ENCODE measurements at regions not wholly inside any gene's neighbourhood (a gene's known extent, or its start where the extent isn't known, plus 50 kb on each side); places are given as distances from the start of the nearest gene placed in this dataset.

DNA sequence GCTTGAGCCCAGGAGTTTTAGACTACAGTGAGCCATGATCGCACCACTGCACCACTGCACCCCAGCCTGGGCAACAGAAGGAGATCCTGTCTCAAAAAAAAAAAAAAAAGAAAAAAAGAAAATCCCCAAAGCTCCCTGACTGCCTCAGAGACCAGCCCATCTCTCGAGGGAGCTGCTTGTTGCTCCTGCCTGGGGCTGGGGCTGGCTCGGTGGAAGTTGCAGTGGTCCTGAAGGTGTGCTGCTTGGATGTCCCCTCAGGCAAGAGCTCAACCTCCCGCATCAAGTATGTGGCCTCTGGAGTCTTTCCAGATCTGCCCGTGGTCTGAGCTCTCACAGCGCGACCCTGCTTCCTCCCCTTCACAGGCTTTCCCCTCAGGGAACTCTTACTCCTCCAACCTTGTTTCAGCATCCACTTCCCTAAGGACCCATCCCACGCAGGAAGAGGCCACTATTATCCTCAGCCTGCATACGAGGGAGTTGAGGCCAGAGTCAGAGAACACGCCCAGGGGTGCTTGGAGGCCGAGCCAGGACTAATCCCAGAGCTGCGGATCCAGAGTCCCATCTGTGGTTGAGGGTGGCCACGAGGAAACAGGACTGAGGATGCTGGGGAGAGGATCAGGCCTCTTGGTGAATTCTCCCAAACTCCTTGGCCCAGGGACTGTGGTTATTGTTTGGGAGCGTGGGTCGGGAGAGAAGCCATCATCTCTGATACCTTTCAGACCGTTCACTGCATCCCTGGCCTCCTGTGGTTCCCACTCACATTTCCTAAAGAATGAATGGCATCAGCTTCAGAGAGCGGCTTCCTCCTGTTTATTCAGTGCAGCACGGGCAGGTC lies 624.6 kb downstream of the AACS start:
- TF ChIP-seq, protein P1, sequence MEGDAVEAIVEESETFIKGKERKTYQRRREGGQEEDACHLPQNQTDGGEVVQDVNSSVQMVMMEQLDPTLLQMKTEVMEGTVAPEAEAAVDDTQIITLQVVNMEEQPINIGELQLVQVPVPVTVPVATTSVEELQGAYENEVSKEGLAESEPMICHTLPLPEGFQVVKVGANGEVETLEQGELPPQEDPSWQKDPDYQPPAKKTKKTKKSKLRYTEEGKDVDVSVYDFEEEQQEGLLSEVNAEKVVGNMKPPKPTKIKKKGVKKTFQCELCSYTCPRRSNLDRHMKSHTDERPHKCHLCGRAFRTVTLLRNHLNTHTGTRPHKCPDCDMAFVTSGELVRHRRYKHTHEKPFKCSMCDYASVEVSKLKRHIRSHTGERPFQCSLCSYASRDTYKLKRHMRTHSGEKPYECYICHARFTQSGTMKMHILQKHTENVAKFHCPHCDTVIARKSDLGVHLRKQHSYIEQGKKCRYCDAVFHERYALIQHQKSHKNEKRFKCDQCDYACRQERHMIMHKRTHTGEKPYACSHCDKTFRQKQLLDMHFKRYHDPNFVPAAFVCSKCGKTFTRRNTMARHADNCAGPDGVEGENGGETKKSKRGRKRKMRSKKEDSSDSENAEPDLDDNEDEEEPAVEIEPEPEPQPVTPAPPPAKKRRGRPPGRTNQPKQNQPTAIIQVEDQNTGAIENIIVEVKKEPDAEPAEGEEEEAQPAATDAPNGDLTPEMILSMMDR (conservative IDR thresholded peaks at IDR 0.05 in 1 of 2, IDR thresholded peaks at IDR 0.05 in 1 of 2; ENCODE audit: extremely low read depth in 1 of 2, insufficient read depth in 1 of 2, low read depth in 1 of 2, low read length in 2 of 2), result no peak
- TF ChIP-seq EZH2 (IDR thresholded peaks at IDR 0.05; ENCODE audit: borderline replicate concordance, low read length), result no peak

Measured in mammary epithelial cell (primary cell).